ENCODE measurements at regions not wholly inside any gene's neighbourhood (a gene's known extent, or its start where the extent isn't known, plus 50 kb on each side); places are given as distances from the start of the nearest gene placed in this dataset.
A peak's percentile ranks its signal among the peaks of the same experiment; 100 is the strongest.

GRCh38 chr9:129410226-129410625 lies 210.7 kb downstream of the C9orf50 start:
- H3K27me3 ChIP-seq (replicated peaks in 1 of 7), result no peaks in the 10 kb centered on the region
- H3K9me3 ChIP-seq, result no peaks in the 10 kb centered on the region
- H3K4me3 ChIP-seq, result no peak overlapping the region
- H3K36me3 ChIP-seq, result no peaks in the 10 kb centered on the region
- intact Hi-C loops (cut with DNase I; ENCODE audit: low total_unique reads), result no loop called here
- peak; percentile 43 for DNase-seq
- no peak for TF ChIP-seq CTCF (IDR thresholded peaks at IDR 0.05 in 8 of 11, conservative IDR thresholded peaks at IDR 0.05 in 3 of 11)
- TF ChIP-seq POLR2AphosphoS5 (IDR thresholded peaks at IDR 0.05), result no peak
- no peak for TF ChIP-seq POLR2A (IDR thresholded peaks at IDR 0.05)
- H3K4me1 ChIP-seq, result peaks cover 14 to 34% (median 22%) of the 10 kb centered on the region in 6 donors
- H3K27ac ChIP-seq, result no peak overlapping the region
- WGBS, 5 donors, result 50 to 88% (median 76%) methylated on average over 3 to 4 of the region's 4 CpGs

GRCh38 chr9:129408535-129409215 lies 212.2 kb downstream of the C9orf50 start:
- Histone ChIP-seq H3K4me1 (peaks cover 8 to 20% (median 10%) of the 10 kb centered on the region in 6 donors), H3K4me3 (no peak overlapping the region), H3K27me3 (replicated peaks in 1 of 7) (no peaks in the 10 kb centered on the region), H3K27ac (no peak overlapping the region), H3K9me3 (no peaks in the 10 kb centered on the region), H3K36me3 (no peaks in the 10 kb centered on the region)
- intact Hi-C loops (cut with DNase I; ENCODE audit: low total_unique reads), result no loop called here
- WGBS, 5 donors, result 81 to 85% (median 82%) methylated on average over 16 to 17 of the region's 17 CpGs
- DNase-seq, result peak; percentile 53
- no peak for TF ChIP-seq POLR2A (IDR thresholded peaks at IDR 0.05)

- peak; percentile 44 for DNase-seq
- H3K27me3 ChIP-seq (replicated peaks in 1 of 7), result no peaks in the 10 kb centered on the region
- no peaks in the 10 kb centered on the region for H3K36me3 ChIP-seq
- TF ChIP-seq CTCF (IDR thresholded peaks at IDR 0.05 in 8 of 11, conservative IDR thresholded peaks at IDR 0.05 in 3 of 11) (no peak), POLR2A (IDR thresholded peaks at IDR 0.05) (no peak), POLR2AphosphoS5 (IDR thresholded peaks at IDR 0.05) (no peak)
- intact Hi-C loops (cut with DNase I; ENCODE audit: low total_unique reads), result no loop called here
- no peak overlapping the region for H3K4me3 ChIP-seq
- no peak overlapping the region for H3K27ac ChIP-seq
- peaks cover 8 to 19% (median 11%) of the 10 kb centered on the region in 6 donors for H3K4me1 ChIP-seq
- H3K9me3 ChIP-seq, result no peaks in the 10 kb centered on the region
- 75 to 89% (median 81%) methylated on average over 4 to 5 of the region's 5 CpGs for WGBS, 5 donors
These were observed 212.9 kb downstream of the C9orf50 start for GRCh38 chr9:129407905-129408452.

- Histone ChIP-seq H3K36me3 (no peaks in the 10 kb centered on the region), H3K27ac (no peak overlapping the region), H3K9me3 (no peaks in the 10 kb centered on the region), H3K4me1 (peaks cover 0 to 17% (median 5%) of the 10 kb centered on the region in 6 donors), H3K4me3 (no peak overlapping the region), H3K27me3 (replicated peaks in 1 of 7) (no peaks in the 10 kb centered on the region)
- 74 to 84% (median 79%) methylated on average over 25 of the region's 25 CpGs for WGBS, 5 donors
- DNase-seq, result peak; percentile 80
- intact Hi-C loops (cut with DNase I; ENCODE audit: low total_unique reads), result no loop called here
- no peak for TF ChIP-seq POLR2A (IDR thresholded peaks at IDR 0.05)
- TF ChIP-seq POLR2AphosphoS5 (IDR thresholded peaks at IDR 0.05), result peak in 1 of 3 donors; percentile 34
These were observed 214.3 kb downstream of the C9orf50 start for GRCh38 chr9:129406278-129407225.
